Duodenal mucosa (tissue), 2 donors: ENCODE measurements at regions not wholly inside any gene's neighbourhood (a gene's known extent, or its start where the extent isn't known, plus 50 kb on each side); places are given as distances from the start of the nearest gene placed in this dataset.

ENCODE experiments used
- H3K27ac ChIP-seq: one replicate; pipeline ENCODE4 v1.7.0; 2013; ENCODE audit warnings: low read depth, low read length
- H3K27me3 ChIP-seq, 2 donors: one replicate each; pipeline ENCODE4 v1.7.0; 2013; ENCODE audit warnings: low read length in 2 of 2, control low read depth in 1 of 2; ENCODE audit not compliant: insufficient read depth in 2 of 2, control insufficient read depth in 1 of 2
- H3K36me3 ChIP-seq, 2 donors: one replicate each; pipeline ENCODE4 v1.7.0; 2013; ENCODE audit warnings: low read length in 2 of 2, control low read depth in 1 of 2; ENCODE audit not compliant: insufficient read depth in 2 of 2, control insufficient read depth in 1 of 2
- H3K4me1 ChIP-seq, 2 donors: one replicate each; pipeline ENCODE4 v1.7.0; 2013; ENCODE audit warnings: low read length in 2 of 2, control low read depth in 1 of 2; ENCODE audit not compliant: insufficient read depth in 2 of 2, control insufficient read depth in 1 of 2
- H3K4me3 ChIP-seq, 2 donors: one replicate each; pipeline ENCODE4 v1.7.0; 2013; ENCODE audit warnings: low read length in 2 of 2, low read depth in 1 of 2
- H3K9ac ChIP-seq, 2 donors: one replicate each; pipeline ENCODE4 v1.7.0; 2013; ENCODE audit warnings: low read length in 2 of 2, low read depth in 1 of 2
- H3K9me3 ChIP-seq, 2 donors: one replicate each; pipeline ENCODE4 v1.7.0; 2013; ENCODE audit warnings: low read length in 2 of 2, control low read depth in 1 of 2; ENCODE audit not compliant: control insufficient read depth in 1 of 2

GRCh38 chr5:4159681-4160080 lies 564.0 kb downstream of the IRX1 start:
- Histone ChIP-seq H3K27ac (no peak overlapping the region), H3K4me3 (no peak overlapping the region), H3K36me3 (no peaks in the 10 kb centered on the region), H3K9ac (no peak overlapping the region), H3K27me3 (no peaks in the 10 kb centered on the region), H3K9me3 (no peaks in the 10 kb centered on the region), H3K4me1 (peaks cover 3 to 9% of the 10 kb centered on the region in 2 donors)

- H3K36me3 ChIP-seq = no peaks in the 10 kb centered on the region
- no peak overlapping the region for H3K9ac ChIP-seq
- H3K27ac ChIP-seq = no peak overlapping the region
- H3K9me3 ChIP-seq = no peaks in the 10 kb centered on the region
- no peaks in the 10 kb centered on the region for H3K27me3 ChIP-seq
- no peak overlapping the region for H3K4me3 ChIP-seq
- H3K4me1 ChIP-seq = peaks cover 3 to 9% of the 10 kb centered on the region in 2 donors
Measured at GRCh38 chr5:4164167-4164566, 568.5 kb downstream of the IRX1 start.

GRCh38 chr5:4180703-4181102 lies 585.1 kb downstream of the IRX1 start:
- H3K4me3 ChIP-seq = no peak overlapping the region
- H3K27me3 ChIP-seq = no peaks in the 10 kb centered on the region
- no peak overlapping the region for H3K27ac ChIP-seq
- no peak overlapping the region for H3K9ac ChIP-seq
- no peaks in the 10 kb centered on the region for H3K4me1 ChIP-seq
- no peaks in the 10 kb centered on the region for H3K36me3 ChIP-seq
- H3K9me3 ChIP-seq = peaks cover 0 to 3% of the 10 kb centered on the region in 2 donors

GRCh38 chr5:4182144-4182543 lies 586.5 kb downstream of the IRX1 start:
- H3K9ac ChIP-seq = no peak overlapping the region
- no peak overlapping the region for H3K27ac ChIP-seq
- H3K27me3 ChIP-seq = no peaks in the 10 kb centered on the region
- H3K4me3 ChIP-seq = no peak overlapping the region
- no peaks in the 10 kb centered on the region for H3K36me3 ChIP-seq
- H3K9me3 ChIP-seq = peaks cover 0 to 5% of the 10 kb centered on the region in 2 donors
- H3K4me1 ChIP-seq = no peaks in the 10 kb centered on the region

GRCh38 chr5:4185127-4185526 lies 589.5 kb downstream of the IRX1 start:
- Histone ChIP-seq H3K9me3 (peaks cover 0 to 5% of the 10 kb centered on the region in 2 donors), H3K27ac (no peak overlapping the region), H3K4me1 (no peaks in the 10 kb centered on the region), H3K9ac (no peak overlapping the region), H3K36me3 (no peaks in the 10 kb centered on the region), H3K27me3 (no peaks in the 10 kb centered on the region), H3K4me3 (no peak overlapping the region)

- Histone ChIP-seq H3K9me3 (peaks cover 0 to 5% of the 10 kb centered on the region in 2 donors), H3K36me3 (no peaks in the 10 kb centered on the region), H3K27ac (no peak overlapping the region), H3K4me1 (no peaks in the 10 kb centered on the region), H3K4me3 (no peak overlapping the region), H3K9ac (no peak overlapping the region), H3K27me3 (no peaks in the 10 kb centered on the region)
Measured at GRCh38 chr5:4188704-4189103, 593.1 kb downstream of the IRX1 start.

GRCh38 chr5:4189317-4189716 lies 593.7 kb downstream of the IRX1 start:
- H3K27me3 ChIP-seq = no peaks in the 10 kb centered on the region
- H3K36me3 ChIP-seq = no peaks in the 10 kb centered on the region
- H3K27ac ChIP-seq = no peak overlapping the region
- H3K9me3 ChIP-seq = peaks cover 0 to 2% of the 10 kb centered on the region in 2 donors
- H3K4me3 ChIP-seq = no peak overlapping the region
- H3K9ac ChIP-seq = no peak overlapping the region
- no peaks in the 10 kb centered on the region for H3K4me1 ChIP-seq

GRCh38 chr5:4191041-4191440 lies 595.4 kb downstream of the IRX1 start:
- no peaks in the 10 kb centered on the region for H3K36me3 ChIP-seq
- H3K4me3 ChIP-seq = no peak overlapping the region
- H3K27me3 ChIP-seq = no peaks in the 10 kb centered on the region
- no peak overlapping the region for H3K27ac ChIP-seq
- H3K4me1 ChIP-seq = no peaks in the 10 kb centered on the region
- peaks cover 0 to 2% of the 10 kb centered on the region in 2 donors for H3K9me3 ChIP-seq
- no peak overlapping the region for H3K9ac ChIP-seq

- Histone ChIP-seq H3K9me3 (no peaks in the 10 kb centered on the region), H3K4me1 (no peaks in the 10 kb centered on the region)
Measured at GRCh38 chr5:4191703-4192102, 596.1 kb downstream of the IRX1 start.

GRCh38 chr5:4192111-4192510 lies 596.5 kb downstream of the IRX1 start:
- Histone ChIP-seq H3K4me1 (no peaks in the 10 kb centered on the region), H3K4me3 (no peak overlapping the region), H3K9me3 (no peaks in the 10 kb centered on the region)

More at GRCh38 chr5:4191703-4192102, 596.1 kb downstream of the IRX1 start:
- no peaks in the 10 kb centered on the region for H3K27me3 ChIP-seq
- no peak overlapping the region for H3K9ac ChIP-seq
- no peak overlapping the region for H3K4me3 ChIP-seq
- no peaks in the 10 kb centered on the region for H3K36me3 ChIP-seq
- H3K27ac ChIP-seq = no peak overlapping the region

GRCh38 chr5:4196744-4197143 lies 601.1 kb downstream of the IRX1 start:
- Histone ChIP-seq H3K27ac (no peak overlapping the region), H3K4me3 (no peak overlapping the region), H3K27me3 (no peaks in the 10 kb centered on the region), H3K9me3 (no peaks in the 10 kb centered on the region), H3K4me1 (no peaks in the 10 kb centered on the region), H3K9ac (no peak overlapping the region), H3K36me3 (no peaks in the 10 kb centered on the region)

More at GRCh38 chr5:4192111-4192510, 596.5 kb downstream of the IRX1 start:
- Histone ChIP-seq H3K36me3 (no peaks in the 10 kb centered on the region), H3K27ac (no peak overlapping the region), H3K9ac (no peak overlapping the region), H3K27me3 (no peaks in the 10 kb centered on the region)
